H1 (cell line): ENCODE measurements at regions not wholly inside any gene's neighbourhood (a gene's known extent, or its start where the extent isn't known, plus 50 kb on each side); places are given as distances from the start of the nearest gene placed in this dataset.
A peak's percentile ranks its signal among the peaks of the same experiment; 100 is the strongest.

Experiments used
- CTCF ChIA-PET: fragments of 300-600 bp; sonication (Branson Sonifier 250); formaldehyde crosslinking; loops from one replicate; lab custom pipeline; 2021; ENCODE audit not compliant: partially characterized antibody; lab: Charles Lee
- POLR2A ChIA-PET: fragments of 300-600 bp; sonication (Branson Sonifier 250); formaldehyde crosslinking; loops from one replicate; lab custom pipeline; 2021; ENCODE audit warnings: inconsistent platforms; ENCODE audit not compliant: partially characterized antibody; lab: Charles Lee
- DNase-seq, 2 experiments: peaks; one replicate each; pipeline versions ENCODE4 v3.0.0 to v3.0.0-alpha.2; 2010 to 2022; ENCODE audit warnings: low spot score in 2 of 2, low read depth in 1 of 2, mixed read lengths in 1 of 2
- FAIRE-seq: peaks from 2 replicates; lab custom pipeline; 2011; peaks lifted over from hg19 to GRCh38; lab: Jason Lieb, UNC
- H2AFZ ChIP-seq: 2 replicates; pipeline ENCODE4 v1.8.1; 2012; ENCODE audit warnings: low read length, inconsistent platforms
- H2AK5ac ChIP-seq: 2 replicates; pipeline ENCODE4 v1.6.1; 2013; ENCODE audit warnings: low read depth, low read length
- H2BK120ac ChIP-seq: replicated peaks from 2 replicates; pipeline ENCODE3; 2013; ENCODE audit warnings: low read depth, low read length, inconsistent platforms
- H2BK12ac ChIP-seq: 2 replicates; pipeline ENCODE4 v1.6.1; 2013; ENCODE audit warnings: low read depth, low read length
- H2BK15ac ChIP-seq: 2 replicates; pipeline ENCODE4 v1.6.1; 2013; ENCODE audit warnings: low read length
- H2BK20ac ChIP-seq: 2 replicates; pipeline ENCODE4 v1.6.1; 2013; ENCODE audit warnings: low read length
- H2BK5ac ChIP-seq: 2 replicates; pipeline ENCODE4 v1.6.1; 2013; ENCODE audit warnings: low read depth, low read length
- H3K14ac ChIP-seq: 2 replicates; pipeline ENCODE4 v1.6.1; 2013; ENCODE audit warnings: inconsistent platforms; ENCODE audit not compliant: insufficient read length
- H3K18ac ChIP-seq: 2 replicates; pipeline ENCODE4 v1.6.1; 2013; ENCODE audit warnings: low read length; ENCODE audit errors: extremely low read depth
- H3K23ac ChIP-seq: 2 replicates; pipeline ENCODE4 v1.6.1; 2013; ENCODE audit warnings: inconsistent platforms; ENCODE audit not compliant: insufficient read length
- H3K23me2 ChIP-seq: 2 replicates; pipeline ENCODE4 v1.6.1; 2013; ENCODE audit warnings: low read depth, low read length
- H3K27ac ChIP-seq: 2 replicates; pipeline ENCODE4 v1.6.1; 2011; ENCODE audit warnings: low read depth, low read length, inconsistent platforms
- H3K27me3 ChIP-seq, 4 experiments: replicated peaks in 1 of 4; 1 replicate in 1 of 4; 2 replicates in 3 of 4; pipeline versions ENCODE4 v1.6.1 to v1.8.1; 2011 to 2013; ENCODE audit warnings: low read length in 3 of 4, mild to moderate bottlenecking in 3 of 4, inconsistent platforms in 2 of 4, mixed read lengths in 2 of 4, moderate library complexity in 1 of 4; ENCODE audit not compliant: control insufficient read depth in 3 of 4, insufficient read depth in 3 of 4; ENCODE audit errors: extremely low read depth in 1 of 4
- H3K36me3 ChIP-seq, 4 experiments: 2 replicates each; pipeline versions ENCODE4 v1.6.1 to v1.8.1; 2011 to 2013; ENCODE audit warnings: mild to moderate bottlenecking in 4 of 4, low read length in 3 of 4, moderate library complexity in 2 of 4, control low read depth in 1 of 4, inconsistent platforms in 1 of 4; ENCODE audit not compliant: insufficient read depth in 4 of 4, control insufficient read depth in 2 of 4
- H3K4ac ChIP-seq: replicated peaks from 2 replicates; pipeline ENCODE3; 2013; ENCODE audit warnings: low read length, low read depth, mixed read lengths, inconsistent platforms; ENCODE audit not compliant: insufficient read length
- H3K4me1 ChIP-seq, 4 experiments: replicated peaks in 1 of 4; 1 replicate in 1 of 4; 2 replicates in 3 of 4; pipeline versions ENCODE4 v1.6.1 to v1.8.1; 2011 to 2013; ENCODE audit warnings: low read length in 3 of 4, inconsistent platforms in 2 of 4, mixed read lengths in 1 of 4; ENCODE audit not compliant: insufficient read depth in 4 of 4, control insufficient read depth in 3 of 4
- H3K4me2 ChIP-seq, 2 experiments: 2 replicates each; pipeline versions ENCODE4 v1.6.1 to v1.8.1; 2011 to 2013; ENCODE audit warnings: low read depth in 2 of 2, low read length in 2 of 2, control low read depth in 1 of 2, inconsistent platforms in 1 of 2, mild to moderate bottlenecking in 1 of 2; ENCODE audit not compliant: insufficient read depth in 1 of 2
- H3K4me3 ChIP-seq, 4 experiments: fragments of 200-600, 300-600 bp in 1 of 4; sonication (generic), shearing (Covaris generic), sonication (Bioruptor Twin) in 1 of 4; 2 replicates each; pipeline versions ENCODE4 v1.5.1 to v1.8.1; 2011 to 2016; ENCODE audit warnings: low read length in 4 of 4, low read depth in 3 of 4, control low read depth in 2 of 4, inconsistent platforms in 2 of 4, mild to moderate bottlenecking in 2 of 4, mixed read lengths in 1 of 4, moderate library complexity in 1 of 4; ENCODE audit not compliant: insufficient read depth in 2 of 4; ENCODE audit errors: extremely low read depth in 1 of 4
- H3K56ac ChIP-seq: replicated peaks from 2 replicates; pipeline ENCODE3; 2013; ENCODE audit warnings: low read depth, mild to moderate bottlenecking, mixed read lengths, low read length, inconsistent platforms; ENCODE audit not compliant: insufficient read length
- H3K79me1 ChIP-seq: 2 replicates; pipeline ENCODE4 v1.6.1; 2013; ENCODE audit warnings: low read depth, low read length, control low read depth
- H3K79me2 ChIP-seq, 2 experiments: 2 replicates each; pipeline versions ENCODE4 v1.6.1 to v1.8.1; 2012 to 2013; ENCODE audit warnings: low read length in 2 of 2, mild to moderate bottlenecking in 2 of 2, inconsistent platforms in 1 of 2; ENCODE audit not compliant: insufficient read depth in 2 of 2, control insufficient read depth in 1 of 2
- H3K9ac ChIP-seq, 4 experiments: replicated peaks in 1 of 4; 1 replicate in 1 of 4; 2 replicates in 3 of 4; pipeline versions ENCODE4 v1.6.1 to v1.8.1; 2011 to 2013; ENCODE audit warnings: low read depth in 3 of 4, low read length in 3 of 4, control low read depth in 2 of 4, mild to moderate bottlenecking in 2 of 4, moderate library complexity in 2 of 4, inconsistent platforms in 1 of 4; ENCODE audit errors: extremely low read depth in 1 of 4
- H3K9me3 ChIP-seq, 2 experiments: 2 replicates each; pipeline versions ENCODE4 v1.6.1 to v1.8.1; 2012 to 2013; ENCODE audit warnings: mild to moderate bottlenecking in 2 of 2, moderate library complexity in 2 of 2, control low read depth in 1 of 2, inconsistent platforms in 1 of 2, low read depth in 1 of 2, low read length in 1 of 2, mixed read lengths in 1 of 2; ENCODE audit not compliant: insufficient read depth in 2 of 2
- H4K20me1 ChIP-seq, 2 experiments: replicated peaks in 1 of 2; 2 replicates each; pipeline versions ENCODE3 to v1.8.1; 2011 to 2013; ENCODE audit warnings: inconsistent platforms in 2 of 2, low read length in 2 of 2, mild to moderate bottlenecking in 1 of 2; ENCODE audit not compliant: insufficient read depth in 2 of 2, control insufficient read depth in 1 of 2
- H4K5ac ChIP-seq: 2 replicates; pipeline ENCODE4 v1.6.1; 2013; ENCODE audit warnings: low read length, low read depth, mixed read lengths, inconsistent platforms; ENCODE audit not compliant: insufficient read length
- H4K8ac ChIP-seq: 2 replicates; pipeline ENCODE4 v1.8.0; 2013; ENCODE audit warnings: mild to moderate bottlenecking, moderate library complexity, low read length, inconsistent platforms; ENCODE audit not compliant: insufficient read depth; ENCODE audit errors: extremely low read depth
- H4K91ac ChIP-seq: replicated peaks from 2 replicates; pipeline ENCODE3; 2013; ENCODE audit warnings: low read length, mixed read lengths, inconsistent platforms; ENCODE audit not compliant: insufficient read length
- CTBP2 ChIP-seq: IDR thresholded peaks from 2 replicates; pipeline ENCODE4 v1.7.0; 2011; ENCODE audit warnings: borderline replicate concordance, mild to moderate bottlenecking, moderate library complexity, mixed read lengths, low read length; ENCODE audit not compliant: insufficient read depth, insufficient read length
- EZH2 ChIP-seq: fragments of 200-600 bp; sonication (generic); IDR thresholded peaks from 2 replicates; pipeline ENCODE4 v1.7.1; 2012; ENCODE audit warnings: low read depth, mild to moderate bottlenecking, moderate library complexity, low read length, inconsistent platforms; ENCODE audit not compliant: severe bottlenecking
- FOSL1 ChIP-seq: IDR thresholded peaks from 2 replicates; pipeline ENCODE4 v1.6.1; 2011; ENCODE audit warnings: mild to moderate bottlenecking, low read depth, low read length, moderate library complexity; ENCODE audit not compliant: insufficient read depth
- GTF2F1 ChIP-seq: IDR thresholded peaks from 2 replicates; pipeline ENCODE4 v1.6.1; 2012; ENCODE audit warnings: low read depth, low read length, improper control_type of control experiment, borderline replicate concordance
- HDAC6 ChIP-seq: IDR thresholded peaks from one replicate; pipeline ENCODE4 v1.7.1; 2012; ENCODE audit warnings: low read depth, mild to moderate bottlenecking, inconsistent platforms, low read length, moderate library complexity
- JUND ChIP-seq: IDR thresholded peaks from 2 replicates; pipeline ENCODE4 v1.6.1; 2011; ENCODE audit warnings: mild to moderate bottlenecking, improper control_type of control experiment, low read length
- RNF2 ChIP-seq: fragments of 200-900, 300-1000 bp; sonication (generic); IDR thresholded peaks from 2 replicates; pipeline ENCODE4 v1.7.1; 2016; ENCODE audit warnings: borderline replicate concordance, low read depth, mild to moderate bottlenecking, antibody characterized with exemption, low read length; ENCODE audit not compliant: poor library complexity, severe bottlenecking; ENCODE audit errors: missing control alignments
- SIN3A ChIP-seq, 2 experiments: IDR thresholded peaks in 1 of 2; conservative IDR thresholded peaks in 1 of 2; 2 replicates each; pipeline ENCODE4 v1.6.1; 2011 to 2012; ENCODE audit warnings: low read length in 2 of 2, improper control_type of control experiment in 1 of 2, low read depth in 1 of 2, mild to moderate bottlenecking in 1 of 2
- SIRT6 ChIP-seq: IDR thresholded peaks from one replicate; pipeline ENCODE4 v1.7.1; 2012; ENCODE audit warnings: low read length, inconsistent platforms
- SP4 ChIP-seq: IDR thresholded peaks from 2 replicates; pipeline ENCODE4 v1.6.1; 2012; ENCODE audit warnings: low read length, inconsistent platforms
- TCF12 ChIP-seq: IDR thresholded peaks from 2 replicates; pipeline ENCODE4 v1.6.1; 2011; ENCODE audit warnings: low read depth, mild to moderate bottlenecking, low read length
- TEAD4 ChIP-seq: IDR thresholded peaks from 2 replicates; pipeline ENCODE4 v1.6.1; 2012; ENCODE audit warnings: low read depth, low read length, inconsistent platforms, mixed read lengths
- ZNF274 ChIP-seq: IDR thresholded peaks from 2 replicates; pipeline ENCODE4 v1.7.0; 2012; ENCODE audit warnings: low read length, borderline replicate concordance; ENCODE audit errors: extremely low read depth
- WGBS, 2 experiments: shearing (Covaris generic) in 1 of 2; methylation state at CpG; one replicate each; pipeline versions ENCODE4 v1.1.6 to v1.1.7; 2013 to 2015; ENCODE audit warnings: low lambda C conversion rate in 2 of 2, mixed read lengths in 2 of 2, inconsistent platforms in 1 of 2, low coverage in 1 of 2, missing lambda C conversion rate in 1 of 2; ENCODE audit not compliant: insufficient replicate concordance in 2 of 2, insufficient coverage in 1 of 2, insufficient read length in 1 of 2; ENCODE audit errors: extremely low coverage in 1 of 2, missing lambda C conversion rate in 1 of 2; 5-methylcytosine and 5-hydroxymethylcytosine counted together
- TF ChIP-seq, protein P1 (sequence below): IDR thresholded peaks from 2 replicates; pipeline ENCODE4 v1.6.1; 2011; ENCODE audit warnings: low read depth, mild to moderate bottlenecking, low read length; ENCODE audit not compliant: insufficient read depth

DNA sequence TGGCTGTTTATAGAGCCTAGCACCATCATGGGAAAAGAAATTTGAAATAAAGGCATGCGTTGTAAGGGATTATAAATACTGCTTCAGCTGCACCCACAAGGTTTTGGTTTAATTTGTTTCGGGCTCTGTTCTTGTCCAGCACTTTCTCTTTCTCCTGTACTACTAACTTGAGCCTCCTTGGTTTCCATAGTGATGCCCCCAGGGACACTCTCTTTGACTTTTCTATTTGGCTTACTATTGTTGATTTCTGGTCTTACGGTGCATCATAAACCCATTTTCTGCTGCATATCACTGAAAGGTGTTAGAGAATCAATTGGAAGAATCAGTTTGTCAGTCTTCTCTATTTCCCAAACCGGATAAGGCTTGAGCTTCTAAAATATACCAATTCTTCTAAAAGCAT is 1674.3 kb upstream of the RAG2 start:
- H3K56ac ChIP-seq: no peak overlapping the region

More for the DNA sequence above, 1674.3 kb upstream of the RAG2 start:
- no peak overlapping the region for H4K91ac ChIP-seq
- no peak overlapping the region for H2BK5ac ChIP-seq
- H4K20me1 ChIP-seq: no peaks in the 10 kb centered on the region
- TF ChIP-seq JUND: no peak
- no peak for TF ChIP-seq TEAD4
- TF ChIP-seq, protein P1, sequence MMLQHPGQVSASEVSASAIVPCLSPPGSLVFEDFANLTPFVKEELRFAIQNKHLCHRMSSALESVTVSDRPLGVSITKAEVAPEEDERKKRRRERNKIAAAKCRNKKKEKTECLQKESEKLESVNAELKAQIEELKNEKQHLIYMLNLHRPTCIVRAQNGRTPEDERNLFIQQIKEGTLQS: no peak
- no peak for TF ChIP-seq SP4
- no peak for TF ChIP-seq RNF2
- TF ChIP-seq CTBP2: no peak
- TF ChIP-seq ZNF274: no peak
- TF ChIP-seq SIRT6: no peak
- no peak for TF ChIP-seq EZH2
- no peak for TF ChIP-seq SIN3A (conservative IDR thresholded peaks at IDR 0.05 in 1 of 2, IDR thresholded peaks at IDR 0.05 in 1 of 2; ENCODE audit: low read depth in 1 of 2, low read length in 2 of 2)
- no peak for TF ChIP-seq TCF12
- no peak for TF ChIP-seq GTF2F1
- no peak for TF ChIP-seq HDAC6
- no peak for TF ChIP-seq FOSL1
- H3K9ac ChIP-seq: no peak overlapping the region
- no peak overlapping the region for H2BK20ac ChIP-seq
- no peak overlapping the region for H2BK15ac ChIP-seq
- no peak overlapping the region for H2AK5ac ChIP-seq
- H2BK12ac ChIP-seq: no peak overlapping the region
- no peak overlapping the region for H3K18ac ChIP-seq
- DNase-seq (no peak), FAIRE-seq (no peak)
- ChIA-PET POLR2A (no interaction called here), CTCF (interaction anchor here (1.0 to 1.1 kb wide), 2 partner anchors 327 to 560 kb away, joined by 3 read pairs; no protein-coding TSS in a partner anchor)
- H3K14ac ChIP-seq: no peak overlapping the region
- no peaks in the 10 kb centered on the region for H3K79me1 ChIP-seq
- no peak overlapping the region for H2BK120ac ChIP-seq
- no peak overlapping the region for H4K5ac ChIP-seq
- no peak overlapping the region for H3K4me3 ChIP-seq
- H3K27ac ChIP-seq: no peak overlapping the region
- H3K79me2 ChIP-seq: no peaks in the 10 kb centered on the region
- 84% methylated on average over 4 of the region's 4 CpGs; no CpG with 5 or more reads in 1 of the 2 experiments for WGBS, 2 experiments
- H3K27me3 ChIP-seq: no peaks in the 10 kb centered on the region
- H3K23ac ChIP-seq: no peak overlapping the region
- no peaks in the 10 kb centered on the region for H3K4me1 ChIP-seq
- no peaks in the 10 kb centered on the region for H3K36me3 ChIP-seq
- H3K4ac ChIP-seq: no peak overlapping the region
- no peak overlapping the region for H3K4me2 ChIP-seq
- H3K23me2 ChIP-seq: no peaks in the 10 kb centered on the region
- H3K9me3 ChIP-seq: peaks cover 0 to 5% of the 10 kb centered on the region in 2 experiments; a peak in 1 of 4 replicates
- peak overlapping the region; percentile 4; the same call in 1 of the 2 replicates for H2AFZ ChIP-seq
- no peak overlapping the region for H4K8ac ChIP-seq
